ENCODE measurements at regions not wholly inside any gene's neighbourhood (a gene's known extent, or its start where the extent isn't known, plus 50 kb on each side); places are given as distances from the start of the nearest gene placed in this dataset.

DNA sequence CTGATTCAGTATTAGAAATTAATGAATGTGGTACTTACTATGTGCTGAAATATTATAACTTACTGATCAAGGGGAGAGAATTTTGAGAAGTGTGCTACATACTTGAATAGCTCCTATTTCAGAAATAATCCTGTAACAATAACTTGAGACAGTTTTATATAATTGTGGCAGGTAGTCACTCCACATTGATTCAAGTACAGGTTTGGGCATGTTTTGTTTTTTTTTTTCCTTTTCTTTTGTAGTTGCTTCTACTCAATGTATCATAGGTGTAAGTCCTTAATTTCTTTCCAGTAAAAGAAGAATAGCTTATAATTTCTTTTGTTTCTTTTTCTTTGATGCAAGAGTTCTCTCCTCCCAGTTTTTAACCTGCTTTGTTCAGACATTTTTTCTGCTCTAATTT is 86.1 kb upstream of the ADGRL2 start:
- TF ChIP-seq, protein P1, sequence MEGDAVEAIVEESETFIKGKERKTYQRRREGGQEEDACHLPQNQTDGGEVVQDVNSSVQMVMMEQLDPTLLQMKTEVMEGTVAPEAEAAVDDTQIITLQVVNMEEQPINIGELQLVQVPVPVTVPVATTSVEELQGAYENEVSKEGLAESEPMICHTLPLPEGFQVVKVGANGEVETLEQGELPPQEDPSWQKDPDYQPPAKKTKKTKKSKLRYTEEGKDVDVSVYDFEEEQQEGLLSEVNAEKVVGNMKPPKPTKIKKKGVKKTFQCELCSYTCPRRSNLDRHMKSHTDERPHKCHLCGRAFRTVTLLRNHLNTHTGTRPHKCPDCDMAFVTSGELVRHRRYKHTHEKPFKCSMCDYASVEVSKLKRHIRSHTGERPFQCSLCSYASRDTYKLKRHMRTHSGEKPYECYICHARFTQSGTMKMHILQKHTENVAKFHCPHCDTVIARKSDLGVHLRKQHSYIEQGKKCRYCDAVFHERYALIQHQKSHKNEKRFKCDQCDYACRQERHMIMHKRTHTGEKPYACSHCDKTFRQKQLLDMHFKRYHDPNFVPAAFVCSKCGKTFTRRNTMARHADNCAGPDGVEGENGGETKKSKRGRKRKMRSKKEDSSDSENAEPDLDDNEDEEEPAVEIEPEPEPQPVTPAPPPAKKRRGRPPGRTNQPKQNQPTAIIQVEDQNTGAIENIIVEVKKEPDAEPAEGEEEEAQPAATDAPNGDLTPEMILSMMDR (IDR thresholded peaks at IDR 0.05), result no peak
- TF ChIP-seq POLR2A (IDR thresholded peaks at IDR 0.05), result no peak
